T47D (cell line): ENCODE measurements at regions not wholly inside any gene's neighbourhood (a gene's known extent, or its start where the extent isn't known, plus 50 kb on each side); places are given as distances from the start of the nearest gene placed in this dataset.
"Not testable (repeated sequence)": the region's sequence is repeated elsewhere in the genome, so short reads cannot be mapped to it uniquely, and the experiment has no call there.

Experiments used
- DNase-seq, 2 experiments: peaks; one replicate each; pipeline versions ENCODE4 v3.0.0 to v3.0.0-alpha.2; 2011 to 2012; ENCODE audit warnings: low read depth in 1 of 2, low spot score in 1 of 2
- JUND ChIP-seq: IDR thresholded peaks from 2 replicates; pipeline ENCODE4 v1.6.1; 2012; ENCODE audit warnings: low read depth
- in situ Hi-C: cut with HindIII; loops from 2 replicates; pipeline ENCODE4 v1.10.0; 2016; ENCODE audit warnings: low sequenced_read_pairs, low pct_unique_long_range_greater_than_20kb

DNA sequence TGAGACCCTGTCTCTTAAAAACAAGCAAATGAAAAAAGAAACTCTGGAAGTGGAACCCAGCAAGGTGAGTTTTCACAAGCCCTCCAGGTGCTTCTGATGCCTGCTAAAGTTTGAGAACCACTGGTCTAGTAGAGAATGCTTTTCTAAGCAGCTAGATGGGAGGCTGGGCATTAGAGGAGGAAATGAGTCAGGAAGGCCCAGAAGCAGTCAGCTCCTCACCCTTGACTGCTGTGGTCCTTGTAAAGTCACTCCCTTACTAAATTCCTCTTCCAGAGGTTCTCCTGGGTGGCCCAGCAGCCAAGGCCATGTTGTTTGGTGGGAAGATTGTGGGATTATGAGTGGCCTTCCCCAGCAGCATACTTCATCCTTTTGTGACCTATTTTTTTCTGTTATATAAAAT is 52.0 kb upstream of the FYN start:
- DNase-seq: no peak
- no peak for TF ChIP-seq JUND
- in situ Hi-C loops: no loop called here

DNA sequence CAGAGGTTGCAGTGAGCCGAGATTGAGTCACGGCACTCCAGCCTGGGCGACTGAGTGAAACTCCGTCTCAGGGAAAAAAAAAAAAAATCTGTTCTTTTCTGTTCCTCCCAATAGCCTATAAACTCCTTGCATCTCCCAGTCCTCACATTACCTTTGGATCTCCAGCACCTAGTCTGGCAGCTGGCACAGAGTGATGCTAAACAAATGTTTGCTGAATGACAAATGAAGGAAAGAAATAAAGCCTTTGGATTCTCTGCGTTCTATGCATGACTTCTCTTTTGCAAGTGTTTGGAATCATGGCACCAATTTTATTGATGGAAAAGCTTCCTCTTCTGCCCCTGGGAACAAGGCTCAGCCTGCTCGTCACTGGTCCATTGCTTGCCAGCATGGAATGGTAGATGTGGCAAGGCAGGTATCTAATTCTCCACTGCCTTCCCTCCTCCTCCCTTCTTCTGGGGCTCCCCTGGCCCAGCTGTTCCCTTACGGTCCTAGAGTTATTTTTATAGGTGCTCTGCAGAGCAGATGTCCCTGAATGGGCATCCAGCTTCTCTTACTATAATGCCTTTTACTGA is 53.6 kb upstream of the FYN start:
- in situ Hi-C loops: no loop called here
- TF ChIP-seq JUND: no peak

DNA sequence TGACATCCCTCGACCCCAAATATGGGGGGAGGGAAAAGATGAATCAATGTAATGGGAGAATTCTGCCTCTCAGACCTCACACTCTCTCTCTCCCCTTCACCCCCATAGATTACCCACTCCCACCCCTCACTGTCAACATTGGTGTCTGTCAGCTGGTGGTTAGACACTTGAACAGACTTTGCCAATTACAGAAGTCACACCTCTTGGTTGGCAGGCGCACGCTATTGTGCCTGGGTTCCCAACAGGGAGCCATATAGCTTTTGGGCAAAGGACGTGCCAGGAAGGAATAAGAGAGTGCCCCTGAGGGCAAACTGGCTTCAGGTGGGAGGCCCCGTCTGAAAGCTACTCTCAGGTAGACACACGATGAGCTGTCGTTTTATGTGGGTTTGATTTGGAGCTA is 54.1 kb upstream of the FYN start:
- in situ Hi-C loops: no loop called here
- DNase-seq: no peak
- no peak for TF ChIP-seq JUND

More for the DNA sequence above, 53.6 kb upstream of the FYN start:
- peak in 1 of 2 experiments; percentile 74 for DNase-seq

DNA sequence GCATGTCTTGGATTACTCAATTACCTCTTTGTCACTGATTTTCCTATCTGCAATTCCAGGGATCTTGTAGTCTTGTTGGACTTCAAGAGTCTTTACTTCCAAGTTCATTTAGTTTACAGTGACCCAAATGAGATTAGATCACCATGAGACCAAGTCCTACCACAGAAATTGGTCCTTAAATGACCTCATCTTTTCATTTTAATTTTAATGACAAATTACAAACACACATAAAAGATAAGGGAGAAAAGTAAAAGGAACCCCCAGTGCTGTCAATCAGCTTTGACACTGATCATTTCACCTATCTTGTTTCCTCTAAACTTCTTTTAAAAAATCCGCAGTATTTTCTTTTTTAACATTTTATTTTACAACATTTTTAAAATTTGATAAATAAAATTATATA is 54.9 kb upstream of the FYN start:
- TF ChIP-seq JUND: no peak
- no peak for DNase-seq
- in situ Hi-C loops: no loop called here

DNA sequence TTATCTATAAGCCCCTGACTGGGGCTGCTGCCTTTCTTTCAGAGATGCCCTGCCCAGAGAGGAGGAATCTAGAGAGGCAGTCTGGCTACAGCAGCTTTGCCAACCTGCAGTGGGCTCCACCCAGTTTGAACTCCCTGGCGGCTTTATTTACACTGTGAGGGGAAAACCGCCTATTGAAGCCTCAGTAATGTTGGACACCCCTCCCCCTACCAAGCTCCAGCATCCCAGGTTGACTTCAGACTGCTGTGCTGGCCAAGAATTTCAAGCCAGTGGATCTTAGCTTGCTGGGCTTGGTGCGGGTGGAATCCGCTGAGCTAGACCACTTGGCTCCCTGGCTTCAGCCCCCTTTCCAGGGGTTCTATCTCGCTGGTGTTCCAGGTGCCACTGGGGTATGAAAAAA is 61.4 kb upstream of the FYN start:
- DNase-seq, in situ Hi-C loops: not testable (repeated sequence)

DNA sequence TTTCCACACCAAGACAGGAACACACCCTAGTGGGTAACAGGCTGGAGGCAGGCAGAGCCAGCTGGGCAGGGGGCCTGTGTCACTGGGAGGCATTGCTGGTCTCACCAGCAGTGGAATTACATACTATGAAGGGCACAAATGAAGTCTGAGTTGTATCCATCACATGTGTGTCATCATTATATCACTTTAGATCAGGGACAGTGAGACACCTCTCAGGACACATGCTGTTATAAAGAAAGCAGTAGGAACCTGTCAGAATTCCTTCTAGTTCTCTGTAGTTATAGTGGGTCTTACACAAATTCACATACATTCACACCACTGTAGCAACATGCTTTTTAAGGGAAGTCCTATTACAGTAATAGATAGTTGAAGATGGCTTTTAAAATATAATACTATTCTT is 63.5 kb upstream of the FYN start:
- in situ Hi-C loops: no loop called here
- no peak for TF ChIP-seq JUND
- no peak for DNase-seq

DNA sequence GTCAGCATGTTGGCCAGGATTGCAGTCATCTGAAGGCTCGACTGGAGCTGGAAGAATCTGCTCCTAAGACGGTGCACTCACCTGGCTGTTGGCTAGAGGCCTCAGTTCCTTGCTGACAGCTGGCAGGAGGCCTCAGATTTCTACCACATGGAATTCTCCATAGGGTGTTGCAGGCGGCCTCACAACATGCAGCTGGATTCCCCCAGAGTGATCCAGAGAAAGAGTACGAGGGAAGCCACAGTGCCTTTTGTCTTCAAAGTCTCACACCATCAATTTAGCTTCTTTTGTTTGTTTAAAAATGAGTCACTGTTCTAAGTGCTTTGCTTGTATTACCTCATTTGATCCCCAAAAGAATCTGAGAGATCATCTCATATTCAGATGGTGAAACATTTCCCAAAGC is 65.5 kb upstream of the FYN start:
- in situ Hi-C loops: no loop called here
- no peak for TF ChIP-seq JUND
- no peak for DNase-seq

DNA sequence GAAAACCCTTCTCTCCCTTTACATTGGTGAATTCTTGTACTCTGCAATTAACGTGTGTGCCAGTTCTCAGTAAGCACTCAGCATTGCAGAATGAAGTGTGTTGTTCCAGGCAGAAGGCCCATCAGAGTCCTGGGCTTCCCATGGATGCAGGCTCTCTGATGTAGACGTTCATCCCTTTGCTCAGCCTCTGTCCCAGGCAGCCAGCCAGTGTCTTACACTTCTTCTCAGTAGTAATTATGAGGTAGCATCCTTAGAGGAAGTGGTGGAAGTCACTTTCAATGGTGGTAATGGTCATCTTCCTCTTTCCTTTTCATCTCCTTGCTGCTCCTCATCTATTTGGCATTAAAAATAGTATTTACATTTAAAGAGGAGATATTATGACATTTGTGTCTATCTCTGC is 66.7 kb upstream of the FYN start:
- no peak for DNase-seq
- no peak for TF ChIP-seq JUND
- in situ Hi-C loops: no loop called here

DNA sequence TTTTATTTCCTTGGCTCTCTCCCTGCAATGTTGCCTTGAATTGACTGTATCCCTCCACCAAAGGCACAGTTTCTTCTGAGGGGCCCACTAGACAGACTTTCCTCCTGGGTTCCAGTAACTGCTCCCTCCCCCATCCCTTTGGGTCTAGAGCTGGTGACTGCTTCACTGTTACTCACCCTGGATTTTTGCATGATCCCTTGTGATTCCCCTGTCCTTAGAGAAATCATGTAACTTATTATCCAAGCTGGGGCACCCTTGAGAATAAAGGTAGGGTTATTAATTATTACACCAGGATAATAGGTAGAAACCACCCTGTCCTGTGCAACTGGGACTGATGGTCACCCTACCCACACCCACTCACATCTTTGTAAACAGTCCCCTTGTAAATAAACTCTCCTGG is 67.5 kb upstream of the FYN start:
- no peak for DNase-seq
- TF ChIP-seq JUND: no peak
- in situ Hi-C loops: no loop called here

DNA sequence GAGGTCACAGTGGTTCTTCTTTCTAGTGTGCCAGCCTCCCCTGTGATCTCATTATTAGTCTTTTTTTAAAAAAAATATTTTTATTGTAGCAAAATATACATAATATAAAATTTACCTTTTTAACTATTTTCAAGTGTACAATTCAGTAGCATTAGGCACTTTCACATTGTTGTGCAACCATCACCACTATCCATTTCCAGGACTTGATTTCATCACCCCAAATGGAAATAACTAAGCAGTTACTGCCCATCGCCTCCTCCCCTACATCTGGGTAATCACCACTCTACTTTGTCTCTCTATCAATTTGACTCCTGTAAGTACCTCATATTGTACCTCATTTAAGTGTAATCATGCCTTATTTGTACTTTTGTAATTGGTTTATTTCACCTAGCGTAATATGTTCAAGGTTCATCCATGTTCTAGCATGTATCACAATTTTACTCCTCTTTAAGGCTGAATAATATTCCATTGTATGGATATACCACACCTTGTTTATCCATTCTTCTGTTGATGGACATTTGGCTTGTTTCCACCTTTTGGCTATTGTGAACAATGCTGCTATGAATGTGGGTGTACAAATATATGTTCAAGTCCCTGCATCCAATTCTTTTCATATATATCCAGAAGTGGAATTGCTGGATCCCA is 68.6 kb upstream of the FYN start:
- in situ Hi-C loops: no loop called here
- DNase-seq: no peak
- no peak for TF ChIP-seq JUND

DNA sequence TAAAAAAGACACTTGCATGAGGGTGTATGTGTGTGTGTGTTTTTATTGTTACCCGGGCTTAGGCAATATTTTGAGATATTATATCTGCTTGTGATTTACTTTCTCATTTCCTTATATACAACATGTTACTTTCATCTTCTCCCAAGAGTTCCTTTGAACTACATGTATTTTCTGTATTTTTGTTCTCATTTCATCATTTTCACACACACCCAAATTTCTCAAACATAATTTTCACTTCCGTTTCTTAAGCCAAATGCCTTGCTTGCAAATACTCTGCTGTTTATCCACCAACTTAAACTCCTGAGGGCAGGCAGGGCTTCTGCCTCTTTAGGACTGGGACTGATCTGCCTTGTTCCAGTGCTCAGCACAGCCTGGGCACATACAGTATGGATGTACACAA is 69.3 kb upstream of the FYN start:
- DNase-seq: no peak
- in situ Hi-C loops: no loop called here
- no peak for TF ChIP-seq JUND

DNA sequence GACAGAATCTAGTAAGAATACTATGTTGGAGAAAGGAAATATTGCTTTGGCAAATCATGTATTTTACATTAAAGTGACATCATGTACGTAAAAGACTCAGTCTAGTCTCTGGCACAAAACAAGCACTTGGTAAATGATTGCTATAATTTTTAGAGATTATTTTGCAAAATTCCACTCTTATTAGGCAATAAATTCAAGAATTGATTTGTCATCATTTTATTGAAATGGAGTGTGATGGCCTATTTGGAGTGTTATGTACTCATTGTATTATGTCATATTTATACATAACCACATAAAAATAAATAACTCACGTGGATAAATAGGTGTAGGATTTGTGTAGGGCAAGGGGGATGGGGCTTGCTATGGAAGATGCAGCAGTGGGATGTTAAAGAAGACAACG is 70.0 kb upstream of the FYN start:
- DNase-seq: no peak
- in situ Hi-C loops: no loop called here
- TF ChIP-seq JUND: no peak

DNA sequence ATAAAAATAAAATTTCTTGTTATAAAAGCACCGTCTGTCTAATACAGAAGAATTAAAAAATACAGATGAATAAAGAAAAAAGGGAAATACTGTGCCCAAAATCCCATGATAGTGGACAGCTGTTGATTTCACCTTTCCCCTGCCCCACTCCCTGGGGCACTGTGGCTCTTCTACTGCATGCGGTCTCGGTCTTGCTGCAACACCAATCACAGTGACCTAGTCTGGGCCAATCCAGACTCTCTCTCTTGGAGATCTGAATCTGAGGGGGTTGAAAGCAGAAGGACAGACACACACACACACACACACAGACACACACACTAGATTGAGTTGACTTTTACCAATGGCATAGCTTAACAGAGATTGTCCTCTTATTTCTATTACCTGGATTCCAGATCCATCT is 70.5 kb upstream of the FYN start:
- no peak for DNase-seq
- no peak for TF ChIP-seq JUND
- in situ Hi-C loops: no loop called here

DNA sequence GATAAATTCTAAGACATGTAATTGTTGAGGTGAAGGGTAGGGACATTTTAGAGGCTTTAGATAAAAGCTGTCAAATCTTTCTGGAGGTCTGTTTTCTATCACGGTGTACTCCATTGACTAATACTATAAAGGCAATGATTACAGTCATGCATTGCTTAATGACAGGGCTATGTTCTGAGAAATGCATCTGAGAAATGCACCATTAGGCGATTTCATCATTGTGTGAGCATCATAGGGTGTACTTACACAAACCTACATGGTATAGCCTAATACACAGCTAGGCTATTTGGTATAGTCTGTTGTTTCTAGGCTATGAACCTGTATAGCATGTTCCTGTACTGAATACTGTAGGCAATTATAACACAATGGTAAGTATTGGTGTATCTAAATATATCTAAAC is 71.3 kb upstream of the FYN start:
- no peak for DNase-seq
- no peak for TF ChIP-seq JUND
- in situ Hi-C loops: no loop called here

DNA sequence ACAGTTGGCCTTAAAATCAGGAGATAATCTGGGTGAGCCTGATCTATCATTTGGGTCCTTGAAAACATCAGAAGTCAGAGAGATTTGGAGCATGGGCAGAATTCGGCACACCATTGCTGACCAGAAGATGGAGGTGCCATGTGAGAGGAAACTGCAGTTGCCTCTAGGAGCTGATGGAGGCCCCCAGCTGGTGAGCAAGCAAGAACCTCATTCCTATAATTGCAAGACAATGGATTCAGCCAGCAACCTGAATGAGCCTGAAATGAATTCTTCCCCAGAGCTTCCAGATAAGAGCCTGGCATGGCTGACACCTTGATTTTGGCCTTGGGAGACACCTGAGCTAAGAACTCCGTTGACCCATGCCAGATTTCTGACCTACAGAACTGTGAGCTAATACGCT is 76.3 kb upstream of the FYN start:
- TF ChIP-seq JUND: no peak
- in situ Hi-C loops: no loop called here
- no peak for DNase-seq

DNA sequence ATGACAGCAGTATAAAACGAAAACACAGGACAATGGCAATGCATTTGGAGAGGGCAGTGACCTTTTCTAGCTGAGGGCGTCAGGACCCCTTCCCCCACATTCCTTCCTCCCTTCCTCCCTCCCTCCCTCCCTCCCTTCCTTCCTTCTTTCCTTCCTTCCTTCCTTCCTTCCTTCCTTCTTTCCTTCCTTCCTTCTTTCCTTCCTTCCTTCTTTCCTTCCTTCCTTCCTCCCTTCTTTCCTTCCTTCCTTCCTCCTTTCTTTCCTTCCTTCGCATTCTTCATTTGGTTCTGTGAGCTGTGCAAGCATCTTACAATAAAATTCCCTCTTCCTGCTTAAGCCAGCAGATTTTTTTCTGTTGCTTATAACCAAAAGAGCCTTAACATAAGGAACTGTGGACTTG is 76.7 kb upstream of the FYN start:
- DNase-seq, in situ Hi-C loops: not testable (repeated sequence)
